ENCODE measurements at regions not wholly inside any gene's neighbourhood (a gene's known extent, or its start where the extent isn't known, plus 50 kb on each side); places are given as distances from the start of the nearest gene placed in this dataset.

DNA sequence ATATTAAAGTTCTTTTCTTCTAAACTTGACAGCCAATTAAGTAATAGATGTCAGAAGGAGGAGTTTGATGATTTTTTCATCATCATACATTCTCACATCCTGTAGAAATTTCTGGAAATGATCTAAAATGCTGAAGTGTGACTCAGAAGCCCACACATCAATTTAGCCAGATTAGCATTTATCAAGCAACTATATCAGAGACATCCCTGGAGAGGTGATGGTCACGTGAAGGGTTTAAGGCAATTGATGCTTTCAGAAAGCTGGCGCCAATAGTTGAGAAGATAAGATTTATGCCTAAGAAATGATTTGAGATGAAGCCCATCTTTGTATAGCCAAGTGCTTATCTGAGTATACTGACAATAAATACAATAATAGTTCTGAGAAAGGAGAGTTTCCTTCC is 162.9 kb upstream of the RORB start:
- no peak for DNase-seq (ENCODE audit: extremely low spot score)
- no peak overlapping the region for H3K4me3 ChIP-seq (ENCODE audit: low read depth, low read length)
- H3K36me3 ChIP-seq (ENCODE audit: insufficient read depth): no peaks in the 10 kb centered on the region
- H3K27ac ChIP-seq (ENCODE audit: low read depth): no peak overlapping the region
- 52% methylated on average over 2 of the region's 2 CpGs for WGBS
- H3K4me1 ChIP-seq (ENCODE audit: insufficient read depth): no peaks in the 10 kb centered on the region

DNA sequence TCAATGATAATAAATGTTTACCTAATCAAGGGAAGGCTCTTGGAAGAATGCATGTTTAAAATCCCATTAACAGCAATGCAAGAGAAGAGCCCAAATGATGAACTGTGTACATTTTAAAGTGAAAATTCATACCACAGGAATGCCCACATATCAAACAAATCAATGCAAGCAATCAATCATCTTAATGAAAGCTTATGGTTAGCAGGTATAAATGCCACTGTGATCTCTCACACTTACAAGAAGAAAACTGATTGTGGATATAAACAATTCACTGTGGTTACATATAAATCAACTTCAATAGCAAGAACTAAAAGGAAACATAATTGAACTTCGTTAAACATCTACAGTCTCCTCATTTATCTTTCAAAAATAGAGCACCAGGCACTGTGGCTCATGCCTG is 161.0 kb upstream of the RORB start:
- Histone ChIP-seq H3K4me1 (ENCODE audit: insufficient read depth) (no peaks in the 10 kb centered on the region), H3K27ac (ENCODE audit: low read depth) (no peak overlapping the region), H3K4me3 (ENCODE audit: low read depth, low read length) (no peak overlapping the region), H3K36me3 (ENCODE audit: insufficient read depth) (no peaks in the 10 kb centered on the region)
- no peak for DNase-seq (ENCODE audit: extremely low spot score)
- 24% methylated on average over 1 of the region's 1 CpG for WGBS

DNA sequence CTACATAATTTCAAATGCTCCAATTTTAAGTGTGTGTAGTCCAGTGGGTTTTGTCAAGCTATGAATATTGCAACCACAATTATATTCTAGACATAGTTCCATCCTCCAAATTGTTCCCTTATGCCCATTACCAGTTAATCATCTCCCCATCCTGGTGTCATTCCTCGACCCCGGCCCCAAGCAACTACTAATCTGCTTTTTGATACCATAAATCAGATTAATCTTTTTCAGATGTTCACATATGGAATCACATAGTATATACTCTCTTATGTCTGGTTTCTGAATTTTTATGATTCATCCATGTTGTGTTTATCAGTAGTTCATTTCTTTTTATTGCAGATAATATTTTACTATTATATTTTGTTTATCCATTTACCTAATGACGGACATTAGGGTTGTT is 148.4 kb upstream of the RORB start:
- Histone ChIP-seq H3K27ac (ENCODE audit: low read depth) (no peak overlapping the region), H3K4me1 (ENCODE audit: insufficient read depth) (no peaks in the 10 kb centered on the region), H3K36me3 (ENCODE audit: insufficient read depth) (no peaks in the 10 kb centered on the region), H3K4me3 (ENCODE audit: low read depth, low read length) (no peak overlapping the region)
- 63% methylated on average over 3 of the region's 3 CpGs for WGBS
- DNase-seq (ENCODE audit: extremely low spot score): no peak

DNA sequence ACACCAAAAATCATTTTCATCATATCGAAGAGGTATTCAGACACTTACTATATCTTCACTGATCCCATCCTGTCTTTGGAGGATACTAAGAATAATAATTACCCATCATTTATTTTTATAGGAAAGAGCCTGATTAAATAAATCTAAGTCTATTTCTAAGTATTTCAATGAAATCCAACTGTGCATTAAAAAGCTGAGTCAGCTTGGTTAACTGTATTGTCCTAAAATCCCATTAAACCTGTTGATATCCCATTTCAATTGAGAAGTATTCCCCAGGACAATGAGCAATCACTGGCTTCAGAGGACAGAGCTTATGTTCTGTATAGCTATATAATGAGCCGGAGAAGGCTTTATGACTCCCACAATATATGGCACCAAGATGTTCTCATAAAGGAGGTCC is 142.0 kb upstream of the RORB start:
- Histone ChIP-seq H3K4me1 (ENCODE audit: insufficient read depth) (no peaks in the 10 kb centered on the region), H3K36me3 (ENCODE audit: insufficient read depth) (no peaks in the 10 kb centered on the region), H3K27ac (ENCODE audit: low read depth) (no peak overlapping the region), H3K4me3 (ENCODE audit: low read depth, low read length) (no peak overlapping the region)
- DNase-seq (ENCODE audit: extremely low spot score): no peak
- WGBS: 78% methylated on average over 2 of the region's 2 CpGs

DNA sequence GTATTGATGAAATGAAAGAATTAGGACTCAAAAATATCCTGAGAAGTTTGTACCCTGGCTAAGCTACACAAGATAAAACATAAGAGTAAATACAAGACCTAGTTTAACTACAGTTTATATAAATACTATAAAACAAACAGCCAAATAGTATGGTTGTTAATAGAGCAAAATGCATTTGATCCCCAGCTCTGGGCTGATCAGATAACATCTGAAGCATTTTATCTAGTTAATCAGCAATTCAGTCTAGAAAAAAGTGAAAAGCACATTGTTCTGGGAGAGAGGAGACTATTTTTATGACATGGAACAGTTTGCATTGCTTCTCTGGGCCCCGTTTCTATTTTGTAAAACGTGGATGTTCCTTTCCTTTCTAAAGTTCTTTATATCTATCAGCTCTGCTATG is 139.6 kb upstream of the RORB start:
- Histone ChIP-seq H3K27ac (ENCODE audit: low read depth) (no peak overlapping the region), H3K4me3 (ENCODE audit: low read depth, low read length) (no peak overlapping the region), H3K36me3 (ENCODE audit: insufficient read depth) (no peaks in the 10 kb centered on the region), H3K4me1 (ENCODE audit: insufficient read depth) (no peaks in the 10 kb centered on the region)
- 17% methylated on average over 2 of the region's 2 CpGs for whole genome bisulfite sequencing
- peak; percentile 18 for DNase-seq (ENCODE audit: extremely low spot score)

DNA sequence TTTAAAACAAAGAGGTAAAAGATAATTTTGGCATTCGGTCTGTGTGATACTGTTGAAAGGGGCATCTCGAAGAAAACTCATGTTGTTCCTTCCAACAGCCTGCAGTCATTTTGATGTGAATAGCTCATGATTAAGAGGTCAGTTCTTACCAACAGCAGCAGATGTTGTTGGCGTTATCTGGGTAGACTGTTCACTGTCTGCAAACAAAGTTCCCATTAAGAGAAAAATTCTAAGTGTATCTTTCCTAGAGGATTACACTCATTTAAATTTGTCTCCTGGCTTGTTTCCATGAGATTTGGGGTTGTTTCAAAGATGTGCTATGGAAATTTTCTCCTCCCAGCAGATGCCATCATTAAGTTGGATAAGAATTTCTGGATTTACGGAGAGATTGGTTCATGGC is 138.2 kb upstream of the RORB start:
- 58% methylated on average over 4 of the region's 4 CpGs for WGBS
- no peak overlapping the region for H3K4me3 ChIP-seq (ENCODE audit: low read depth, low read length)
- H3K27ac ChIP-seq (ENCODE audit: low read depth): no peak overlapping the region
- H3K4me1 ChIP-seq (ENCODE audit: insufficient read depth): no peaks in the 10 kb centered on the region
- no peak for DNase-seq (ENCODE audit: extremely low spot score)
- no peaks in the 10 kb centered on the region for H3K36me3 ChIP-seq (ENCODE audit: insufficient read depth)

DNA sequence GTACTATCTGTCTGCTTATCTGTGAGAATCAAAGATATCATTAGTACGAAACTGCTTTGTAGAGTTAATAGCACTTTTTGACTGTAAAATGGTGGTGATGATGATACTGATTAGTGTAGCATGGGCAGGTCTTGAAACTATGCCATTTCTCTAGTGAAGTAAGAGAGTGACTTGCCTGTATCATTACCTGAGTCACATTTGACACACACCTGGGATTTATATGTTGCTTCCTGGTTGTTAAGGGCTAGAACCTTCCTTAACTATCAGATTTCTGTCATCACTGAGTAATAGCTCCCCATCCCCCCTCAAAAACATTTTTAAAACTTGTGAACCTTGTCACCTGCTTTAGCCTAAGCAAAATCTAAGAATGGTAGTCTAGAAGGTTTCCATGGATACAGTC is 135.6 kb upstream of the RORB start:
- H3K4me1 ChIP-seq (ENCODE audit: insufficient read depth): no peaks in the 10 kb centered on the region
- no peak for DNase-seq (ENCODE audit: extremely low spot score)
- H3K36me3 ChIP-seq (ENCODE audit: insufficient read depth): no peaks in the 10 kb centered on the region
- 64% methylated on average over 1 of the region's 1 CpG for WGBS
- H3K27ac ChIP-seq (ENCODE audit: low read depth): no peak overlapping the region
- no peak overlapping the region for H3K4me3 ChIP-seq (ENCODE audit: low read depth, low read length)

DNA sequence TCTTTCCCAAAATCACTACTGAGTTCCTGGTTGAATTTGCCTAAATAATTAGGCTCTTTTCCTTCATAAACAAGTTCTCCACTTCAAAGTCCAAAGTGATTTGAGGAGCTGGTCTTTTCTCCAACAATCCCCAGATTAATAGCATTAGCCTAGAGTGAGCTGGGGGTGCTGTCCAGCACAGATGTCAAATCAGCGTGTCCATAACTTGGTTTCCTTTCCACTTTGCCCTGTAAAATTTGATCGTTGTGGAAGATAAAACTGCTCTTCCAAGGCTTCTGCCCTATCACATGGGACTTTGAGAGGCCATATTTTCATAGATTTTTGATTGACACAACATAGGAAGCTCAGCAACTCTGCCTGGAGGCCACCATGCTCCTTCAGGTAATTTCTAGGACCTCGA is 134.7 kb upstream of the RORB start:
- Histone ChIP-seq H3K4me1 (ENCODE audit: insufficient read depth) (no peaks in the 10 kb centered on the region), H3K4me3 (ENCODE audit: low read depth, low read length) (no peak overlapping the region), H3K27ac (ENCODE audit: low read depth) (no peak overlapping the region), H3K36me3 (ENCODE audit: insufficient read depth) (no peaks in the 10 kb centered on the region)
- no peak for DNase-seq (ENCODE audit: extremely low spot score)
- WGBS: 50% methylated on average over 3 of the region's 3 CpGs

DNA sequence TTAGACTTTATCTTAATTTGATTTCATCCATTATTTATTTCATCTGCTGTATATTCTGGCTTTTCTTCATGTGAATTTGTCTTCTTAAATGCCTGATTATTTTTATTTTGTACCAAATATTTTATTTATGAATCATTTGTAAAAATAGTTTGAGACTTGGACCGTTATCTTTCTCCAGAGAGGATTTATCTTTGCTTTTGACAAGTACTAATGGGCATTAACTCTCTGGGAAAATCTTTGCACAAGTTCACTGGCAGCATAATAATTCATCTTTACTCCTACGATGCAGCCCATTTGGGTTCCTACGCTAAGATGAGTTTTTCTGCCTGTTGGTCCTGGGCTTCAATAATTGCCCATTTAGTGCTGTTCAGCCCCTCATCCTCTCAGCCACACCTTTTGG is 131.0 kb upstream of the RORB start:
- 73% methylated on average over 3 of the region's 3 CpGs for WGBS
- no peak overlapping the region for H3K27ac ChIP-seq (ENCODE audit: low read depth)
- H3K36me3 ChIP-seq (ENCODE audit: insufficient read depth): no peaks in the 10 kb centered on the region

DNA sequence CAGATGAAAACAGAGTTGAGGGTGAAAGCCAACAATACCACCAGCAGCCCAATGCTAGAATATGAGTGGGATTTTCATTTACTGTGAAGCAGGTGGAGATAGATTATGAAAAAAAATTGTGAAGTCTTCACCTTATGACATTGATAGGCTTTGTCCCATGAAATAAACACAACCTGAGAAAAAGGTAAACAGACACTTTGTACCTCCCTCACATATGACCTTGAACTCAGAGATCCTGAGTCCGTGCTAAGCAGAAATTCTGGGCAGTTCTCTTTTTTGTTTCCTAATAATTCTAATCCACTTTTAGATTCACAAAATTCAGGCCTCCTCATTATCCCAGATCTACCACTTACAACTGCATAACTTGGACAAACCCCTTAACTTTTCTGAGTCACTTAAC is 127.3 kb upstream of the RORB start:
- Histone ChIP-seq H3K27ac (ENCODE audit: low read depth) (no peak overlapping the region), H3K36me3 (ENCODE audit: insufficient read depth) (no peaks in the 10 kb centered on the region), H3K4me1 (ENCODE audit: insufficient read depth) (no peaks in the 10 kb centered on the region), H3K4me3 (ENCODE audit: low read depth, low read length) (no peak overlapping the region)
- 72% methylated on average over 1 of the region's 1 CpG for WGBS
- no peak for DNase-seq (ENCODE audit: extremely low spot score)

More for the DNA sequence above, 131.0 kb upstream of the RORB start:
- DNase-seq (ENCODE audit: extremely low spot score): no peak
- Histone ChIP-seq H3K4me1 (ENCODE audit: insufficient read depth) (no peaks in the 10 kb centered on the region), H3K4me3 (ENCODE audit: low read depth, low read length) (no peak overlapping the region)

DNA sequence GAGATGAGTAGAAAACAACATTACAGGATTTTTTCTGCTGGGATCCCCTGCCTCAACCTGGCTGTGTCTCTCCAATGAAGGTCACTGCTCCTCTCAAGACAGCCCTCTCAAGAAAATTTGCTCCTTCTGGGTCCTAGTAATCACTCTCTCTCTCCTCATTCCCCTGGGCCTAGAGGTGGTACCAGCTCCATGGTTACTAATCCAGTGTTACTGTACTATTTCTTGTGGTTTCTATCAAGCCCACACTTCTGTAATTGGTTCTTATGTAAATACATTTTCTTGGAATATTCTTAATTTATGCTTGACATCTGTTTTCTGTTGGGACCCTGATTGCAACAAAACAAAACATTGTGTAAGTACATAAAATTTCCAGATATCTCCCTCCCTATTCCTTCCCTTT is 123.8 kb upstream of the RORB start:
- Histone ChIP-seq H3K4me3 (ENCODE audit: low read depth, low read length) (no peak overlapping the region), H3K4me1 (ENCODE audit: insufficient read depth) (no peaks in the 10 kb centered on the region), H3K36me3 (ENCODE audit: insufficient read depth) (no peaks in the 10 kb centered on the region), H3K27ac (ENCODE audit: low read depth) (no peak overlapping the region)
- DNase-seq (ENCODE audit: extremely low spot score): no peak

DNA sequence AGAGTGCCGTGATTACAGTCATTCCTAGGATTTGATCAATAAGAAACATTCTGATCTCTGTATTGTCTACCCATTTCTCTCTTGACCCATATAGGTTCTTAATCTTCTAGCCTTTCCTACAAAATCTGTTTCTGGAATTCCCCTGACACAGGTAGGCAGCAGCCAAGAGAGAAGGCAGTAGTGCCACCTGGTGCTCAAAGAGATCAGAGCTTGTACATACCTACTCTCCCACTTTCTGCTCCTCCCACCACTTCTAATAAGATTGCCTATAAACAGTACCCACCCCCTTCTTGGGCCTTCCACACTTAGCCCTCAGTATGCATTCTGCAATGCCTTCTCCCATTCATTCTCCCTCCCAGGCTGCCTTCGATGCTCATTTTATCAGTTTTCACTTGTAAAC is 117.4 kb upstream of the RORB start:
- H3K4me1 ChIP-seq (ENCODE audit: insufficient read depth): no peaks in the 10 kb centered on the region
- 51% methylated on average over 2 of the region's 2 CpGs for WGBS
- H3K36me3 ChIP-seq (ENCODE audit: insufficient read depth): no peaks in the 10 kb centered on the region
- DNase-seq (ENCODE audit: extremely low spot score): no peak
- no peak overlapping the region for H3K4me3 ChIP-seq (ENCODE audit: low read depth, low read length)
- H3K27ac ChIP-seq (ENCODE audit: low read depth): no peak overlapping the region

DNA sequence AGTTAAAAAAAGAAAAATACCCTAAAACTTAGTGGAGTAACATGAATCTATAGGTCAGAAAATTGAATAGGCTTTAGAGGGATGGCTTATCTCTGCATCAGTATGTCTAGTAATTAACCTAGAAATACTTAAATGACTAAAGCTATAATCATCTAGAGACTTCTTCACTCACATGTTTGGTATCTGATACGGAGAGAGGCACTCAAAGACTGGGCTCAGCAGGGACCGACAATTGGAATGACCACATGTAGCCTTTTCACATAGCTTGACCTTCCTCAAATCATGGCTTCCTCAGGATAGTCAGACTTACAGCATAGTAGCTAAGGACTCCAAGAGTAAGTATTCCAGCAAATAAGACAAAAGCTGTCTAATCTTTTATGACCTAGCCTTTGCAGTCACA is 105.3 kb upstream of the RORB start:
- 93% methylated on average over 2 of the region's 2 CpGs for WGBS
- Histone ChIP-seq H3K27ac (ENCODE audit: low read depth) (no peak overlapping the region), H3K4me1 (ENCODE audit: insufficient read depth) (no peaks in the 10 kb centered on the region), H3K4me3 (ENCODE audit: low read depth, low read length) (no peak overlapping the region), H3K36me3 (ENCODE audit: insufficient read depth) (no peaks in the 10 kb centered on the region)
- DNase-seq (ENCODE audit: extremely low spot score): no peak

DNA sequence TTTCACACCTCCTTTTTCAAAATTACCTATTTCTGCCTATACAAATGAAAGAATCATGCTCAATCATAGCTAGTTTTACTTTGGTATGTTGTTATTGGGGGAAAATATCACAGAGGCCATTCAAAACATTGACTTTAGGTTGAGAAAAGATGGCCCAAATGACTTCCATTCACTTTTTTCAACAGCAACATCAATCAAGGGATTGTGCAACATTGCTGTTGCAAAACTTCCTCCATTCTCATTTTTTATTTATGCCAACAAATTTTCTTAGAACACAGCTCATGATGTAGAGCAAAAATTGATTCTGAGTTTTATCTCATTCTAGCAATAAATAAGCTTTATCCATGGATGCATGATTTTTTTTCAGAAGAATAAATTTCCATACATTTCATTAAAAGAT is 93.6 kb upstream of the RORB start:
- DNase-seq (ENCODE audit: extremely low spot score): no peak
- Histone ChIP-seq H3K4me1 (ENCODE audit: insufficient read depth) (no peaks in the 10 kb centered on the region), H3K36me3 (ENCODE audit: insufficient read depth) (no peaks in the 10 kb centered on the region), H3K4me3 (ENCODE audit: low read depth, low read length) (no peak overlapping the region), H3K27ac (ENCODE audit: low read depth) (no peak overlapping the region)

DNA sequence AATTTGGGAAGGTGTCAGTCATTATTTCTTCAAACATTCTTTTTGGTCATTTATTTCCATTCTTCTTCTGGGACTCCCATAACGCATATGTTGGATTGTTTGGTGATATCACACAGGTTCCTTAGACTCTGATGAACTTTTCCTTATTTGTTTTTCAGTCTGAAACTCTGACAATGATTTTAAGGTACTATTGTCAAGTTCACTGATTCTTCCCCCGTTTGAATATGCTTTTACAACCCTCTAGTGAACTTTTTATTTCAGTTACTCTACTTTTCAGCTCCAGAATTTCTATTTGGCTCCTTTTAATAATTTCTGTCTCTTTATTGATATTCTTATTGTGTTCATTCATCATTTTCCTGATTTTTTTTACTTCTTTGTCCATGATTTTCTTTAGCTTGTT is 92.5 kb upstream of the RORB start:
- H3K4me3 ChIP-seq (ENCODE audit: low read depth, low read length): no peak overlapping the region
- 75% methylated on average over 2 of the region's 2 CpGs for WGBS
- no peak overlapping the region for H3K27ac ChIP-seq (ENCODE audit: low read depth)
- H3K4me1 ChIP-seq (ENCODE audit: insufficient read depth): no peaks in the 10 kb centered on the region
- H3K36me3 ChIP-seq (ENCODE audit: insufficient read depth): no peaks in the 10 kb centered on the region
- no peak for DNase-seq (ENCODE audit: extremely low spot score)

All from urinary bladder (tissue), 3 donors.